PC-3 (cell line): ENCODE measurements at regions not wholly inside any gene's neighbourhood (a gene's known extent, or its start where the extent isn't known, plus 50 kb on each side); places are given as distances from the start of the nearest gene placed in this dataset.

Experiments used
- ATAC-seq: fragments of 200-7000 bp; cut with Tn5 transposase; 2 replicates; pipeline ENCODE4 v1.9.1; 2020; ENCODE audit warnings: mild to moderate bottlenecking, moderate library complexity
- BruUV-seq: library from RNA; stranded (reverse); fragments of 400-500 nt; replicated peaks from 2 replicates; lab custom pipeline; 2021; lab: Mats Ljungman, UMichigan
- CTCF ChIA-PET: fragments of 300-600 bp; sonication (Branson Sonifier 250); formaldehyde crosslinking; loops from one replicate; lab custom pipeline; 2022; ENCODE audit warnings: antibody characterized with exemption; lab: Charles Lee
- POLR2A ChIA-PET: fragments of 300-600 bp; sonication (Branson Sonifier 250); formaldehyde crosslinking; loops from one replicate; lab custom pipeline; 2022; ENCODE audit warnings: antibody characterized with exemption; ENCODE audit not compliant: unreplicated experiment; lab: Charles Lee
- DNase-seq: peaks from one replicate; pipeline ENCODE4 v3.0.0-alpha.2; 2015
- H2AFZ ChIP-seq: fragments of 300-600 bp; sonication (generic); 2 replicates; pipeline ENCODE4 v1.6.0; 2016; ENCODE audit warnings: antibody characterized with exemption, low read length
- H3F3A ChIP-seq: fragments of 300-600 bp; sonication (generic); one replicate; pipeline ENCODE4 v1.6.0; 2017; ENCODE audit warnings: antibody characterized with exemption, low read length, control low read depth, mild to moderate bottlenecking; ENCODE audit not compliant: unreplicated experiment
- H3K27ac ChIP-seq: fragments of 300-600 bp; sonication (generic); 2 replicates; pipeline ENCODE4 v1.5.1; 2016; ENCODE audit warnings: mild to moderate bottlenecking, low read length
- H3K27me3 ChIP-seq: fragments of 300-600 bp; sonication (generic); 2 replicates; pipeline ENCODE4 v1.6.1; 2016; ENCODE audit warnings: low read length, mixed read lengths
- H3K36me3 ChIP-seq: fragments of 300-600 bp; sonication (generic); 2 replicates; pipeline ENCODE4 v1.6.1; 2016; ENCODE audit warnings: low read depth, mixed run types, low read length, mixed read lengths
- H3K4me1 ChIP-seq: fragments of 300-600 bp; sonication (generic); 2 replicates; pipeline ENCODE4 v1.5.1; 2016; ENCODE audit warnings: low read length; ENCODE audit not compliant: insufficient read depth
- H3K4me2 ChIP-seq: fragments of 300-600 bp; sonication (generic); 2 replicates; pipeline ENCODE4 v1.6.0; 2016; ENCODE audit warnings: low read length
- H3K4me3 ChIP-seq: fragments of 300-600 bp; sonication (generic); 2 replicates; pipeline ENCODE4 v1.5.1; 2016; ENCODE audit warnings: mild to moderate bottlenecking, low read length, mixed read lengths
- H3K79me2 ChIP-seq: fragments of 300-600 bp; sonication (generic); 2 replicates; pipeline ENCODE4 v1.6.1; 2017; ENCODE audit warnings: low read length, mixed read lengths
- H3K9ac ChIP-seq: fragments of 300-600 bp; sonication (generic); 2 replicates; pipeline ENCODE4 v1.6.0; 2016; ENCODE audit warnings: mild to moderate bottlenecking, low read length
- H3K9me2 ChIP-seq: fragments of 300-600 bp; sonication (generic); replicated peaks from 2 replicates; pipeline ENCODE4 v1.6.1; 2016; ENCODE audit warnings: mixed run types, low read length, mixed read lengths
- H3K9me3 ChIP-seq: fragments of 300-600 bp; sonication (generic); 2 replicates; pipeline ENCODE4 v1.6.1; 2016; ENCODE audit warnings: low read length, mixed read lengths
- H4K20me1 ChIP-seq: fragments of 300-600 bp; sonication (generic); 2 replicates; pipeline ENCODE4 v1.6.1; 2016; ENCODE audit warnings: low read length, mixed read lengths
- EZH2 ChIP-seq: fragments of 300-600 bp; sonication (generic); IDR thresholded peaks from one replicate; pipeline ENCODE4 v1.6.1; 2017; ENCODE audit warnings: antibody characterized with exemption, mild to moderate bottlenecking, low read length; ENCODE audit not compliant: unreplicated experiment
- EZH2phosphoT487 ChIP-seq: fragments of 300-600 bp; sonication (generic); IDR thresholded peaks from 2 replicates; pipeline ENCODE4 v1.6.1; 2018; ENCODE audit warnings: mild to moderate bottlenecking, antibody characterized with exemption, low read length, borderline replicate concordance
- intact Hi-C: fragments of 100-400 bp; cut with micrococcal nuclease; formaldehyde crosslinking; loops from 2 replicates; pipeline ENCODE4 v1.9.0; 2023
- TF ChIP-seq, protein P1 (sequence below): fragments of 300-600 bp; sonication (generic); conservative IDR thresholded peaks from 2 replicates; pipeline ENCODE4 v1.5.1; 2017; ENCODE audit warnings: antibody characterized with exemption, low read depth, mild to moderate bottlenecking, low read length

GRCh38 chr6:95786802-95787201, 209.5 kb downstream of the MANEA start:
- DNase-seq (no peak), ATAC-seq (no peak)
- Histone ChIP-seq H3K79me2 (no peaks in the 10 kb centered on the region), H3K36me3 (no peaks in the 10 kb centered on the region), H3K9me2 (no peaks in the 10 kb centered on the region), H3K4me2 (no peak overlapping the region), H3K4me1 (no peaks in the 10 kb centered on the region), H4K20me1 (no peaks in the 10 kb centered on the region), H3K4me3 (no peak overlapping the region), H3K9ac (no peak overlapping the region), H3K9me3 (no peaks in the 10 kb centered on the region), H3F3A (no peaks in the 10 kb centered on the region), H3K27me3 (no peaks in the 10 kb centered on the region), H2AFZ (no peak overlapping the region), H3K27ac (no peak overlapping the region)
- no TSS peak for BruUV-seq
- POLR2A ChIA-PET: no interaction called here
- intact Hi-C loops: no loop called here
- TF ChIP-seq EZH2phosphoT487: no peak
- TF ChIP-seq, protein P1, sequence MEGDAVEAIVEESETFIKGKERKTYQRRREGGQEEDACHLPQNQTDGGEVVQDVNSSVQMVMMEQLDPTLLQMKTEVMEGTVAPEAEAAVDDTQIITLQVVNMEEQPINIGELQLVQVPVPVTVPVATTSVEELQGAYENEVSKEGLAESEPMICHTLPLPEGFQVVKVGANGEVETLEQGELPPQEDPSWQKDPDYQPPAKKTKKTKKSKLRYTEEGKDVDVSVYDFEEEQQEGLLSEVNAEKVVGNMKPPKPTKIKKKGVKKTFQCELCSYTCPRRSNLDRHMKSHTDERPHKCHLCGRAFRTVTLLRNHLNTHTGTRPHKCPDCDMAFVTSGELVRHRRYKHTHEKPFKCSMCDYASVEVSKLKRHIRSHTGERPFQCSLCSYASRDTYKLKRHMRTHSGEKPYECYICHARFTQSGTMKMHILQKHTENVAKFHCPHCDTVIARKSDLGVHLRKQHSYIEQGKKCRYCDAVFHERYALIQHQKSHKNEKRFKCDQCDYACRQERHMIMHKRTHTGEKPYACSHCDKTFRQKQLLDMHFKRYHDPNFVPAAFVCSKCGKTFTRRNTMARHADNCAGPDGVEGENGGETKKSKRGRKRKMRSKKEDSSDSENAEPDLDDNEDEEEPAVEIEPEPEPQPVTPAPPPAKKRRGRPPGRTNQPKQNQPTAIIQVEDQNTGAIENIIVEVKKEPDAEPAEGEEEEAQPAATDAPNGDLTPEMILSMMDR: no peak
- TF ChIP-seq EZH2: no peak
- CTCF ChIA-PET: no interaction called here

DNA sequence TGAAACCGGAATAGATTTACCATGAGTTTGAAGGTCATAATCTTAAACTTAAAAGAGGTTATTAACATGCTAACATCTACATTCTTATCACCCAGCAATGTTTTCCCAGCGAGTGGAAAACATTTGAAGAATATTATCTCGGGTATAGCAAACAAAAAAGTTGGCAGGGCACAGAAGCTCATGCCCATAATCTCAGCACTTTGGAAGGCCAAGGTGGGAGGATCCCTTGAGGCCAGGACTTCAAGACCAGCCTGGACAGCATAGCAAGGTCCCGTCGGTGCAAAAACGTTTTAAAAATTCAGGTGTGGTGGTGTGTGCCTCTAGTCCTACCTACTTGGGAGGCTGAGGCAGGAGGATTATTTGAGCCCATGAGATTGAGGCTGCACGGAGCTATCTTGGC, 213.5 kb downstream of the MANEA start:
- Histone ChIP-seq H3K4me2 (no peak overlapping the region), H3K4me1 (no peaks in the 10 kb centered on the region), H3K9ac (no peak overlapping the region), H3K9me2 (no peaks in the 10 kb centered on the region), H3K36me3 (no peaks in the 10 kb centered on the region), H3K27me3 (no peaks in the 10 kb centered on the region), H3K79me2 (no peaks in the 10 kb centered on the region), H3K9me3 (no peaks in the 10 kb centered on the region), H3F3A (no peaks in the 10 kb centered on the region), H2AFZ (no peak overlapping the region), H4K20me1 (no peaks in the 10 kb centered on the region), H3K27ac (no peak overlapping the region), H3K4me3 (no peak overlapping the region)
- ChIA-PET CTCF (no interaction called here), POLR2A (no interaction called here)
- no TSS peak for BruUV-seq
- ATAC-seq (no peak), DNase-seq (no peak)
- TF ChIP-seq EZH2phosphoT487: no peak
- TF ChIP-seq, protein P1: no peak
- no peak for TF ChIP-seq EZH2
- intact Hi-C loops: no loop called here

GRCh38 chr6:95794749-95795148, 217.4 kb downstream of the MANEA start:
- Histone ChIP-seq H3F3A (no peaks in the 10 kb centered on the region), H3K9me3 (no peaks in the 10 kb centered on the region), H3K27ac (no peak overlapping the region), H3K79me2 (no peaks in the 10 kb centered on the region), H4K20me1 (no peaks in the 10 kb centered on the region), H3K27me3 (no peaks in the 10 kb centered on the region), H2AFZ (no peak overlapping the region), H3K4me2 (no peak overlapping the region), H3K9me2 (no peaks in the 10 kb centered on the region), H3K4me3 (no peak overlapping the region), H3K4me1 (no peaks in the 10 kb centered on the region), H3K9ac (no peak overlapping the region), H3K36me3 (no peaks in the 10 kb centered on the region)
- DNase-seq (no peak), ATAC-seq (no peak)
- ChIA-PET CTCF (no interaction called here), POLR2A (no interaction called here)
- no TSS peak for BruUV-seq
- TF ChIP-seq EZH2: no peak
- no peak for TF ChIP-seq EZH2phosphoT487
- TF ChIP-seq, protein P1: no peak
- intact Hi-C loops: no loop called here
